HG03342 (cell line): ENCODE measurements at regions not wholly inside any gene's neighbourhood (a gene's known extent, or its start where the extent isn't known, plus 50 kb on each side); places are given as distances from the start of the nearest gene placed in this dataset.

Experiments
- ATAC-seq: cut with Tn5 transposase; IDR thresholded peaks from one replicate; pipeline ENCODE4 v1.9.1; 2021; ENCODE audit warnings: mild to moderate bottlenecking, moderate library complexity; ENCODE audit not compliant: unreplicated experiment

GRCh38 chr18:61949946-61950345 is 57.1 kb upstream of the RNF152 start:
- ATAC-seq, result no peak

- ATAC-seq, result no peak
Measured at GRCh38 chr18:61948846-61949438, 56.1 kb upstream of the RNF152 start.

GRCh38 chr18:61948281-61948741 is 55.5 kb upstream of the RNF152 start:
- ATAC-seq, result no peak

GRCh38 chr18:61946449-61946848 is 53.6 kb upstream of the RNF152 start:
- no peak for ATAC-seq

- no peak for ATAC-seq
Measured at GRCh38 chr18:61943175-61943964, 50.6 kb upstream of the RNF152 start.
